Calu3 (cell line): ENCODE measurements at regions not wholly inside any gene's neighbourhood (a gene's known extent, or its start where the extent isn't known, plus 50 kb on each side); places are given as distances from the start of the nearest gene placed in this dataset.
A peak's percentile ranks its signal among the peaks of the same experiment; 100 is the strongest.

Source experiments
- BruUV-seq: library from RNA; stranded (reverse); fragments of 400-500 nt; replicated peaks from 2 replicates; lab custom pipeline; 2021; lab: Mats Ljungman, UMichigan
- CTCF ChIA-PET: fragments of 300-600 bp; sonication (Branson Sonifier 250); formaldehyde crosslinking; loops from one replicate; lab custom pipeline; 2022; ENCODE audit warnings: antibody characterized with exemption; lab: Charles Lee
- DNase-seq: peaks from one replicate; pipeline ENCODE4 v3.0.0; 2022
- H3K27ac Mint-ChIP-seq: one replicate; pipeline ENCODE4 v1.8.0; 2022; ENCODE audit warnings: mixed read lengths; ENCODE audit not compliant: unreplicated experiment
- H3K27me3 Mint-ChIP-seq: one replicate; pipeline ENCODE4 v1.8.0; 2022; ENCODE audit warnings: mixed read lengths; ENCODE audit not compliant: unreplicated experiment
- H3K36me3 Mint-ChIP-seq: one replicate; pipeline ENCODE4 v1.8.0; 2022; ENCODE audit warnings: mild to moderate bottlenecking, moderate library complexity, mixed read lengths; ENCODE audit not compliant: insufficient read depth, unreplicated experiment
- H3K4me1 Mint-ChIP-seq: one replicate; pipeline ENCODE4 v1.8.0; 2022; ENCODE audit warnings: mild to moderate bottlenecking, low read depth, mixed read lengths; ENCODE audit not compliant: unreplicated experiment
- H3K4me3 Mint-ChIP-seq: one replicate; pipeline ENCODE4 v1.8.0; 2022; ENCODE audit warnings: mild to moderate bottlenecking, low read depth, moderate library complexity, mixed read lengths; ENCODE audit not compliant: unreplicated experiment
- H3K9me3 Mint-ChIP-seq: one replicate; pipeline ENCODE4 v1.8.0; 2022; ENCODE audit warnings: low read depth, mixed read lengths; ENCODE audit not compliant: unreplicated experiment
- intact Hi-C: fragments of 100-400 bp; cut with micrococcal nuclease; formaldehyde crosslinking; loops from one replicate; pipeline ENCODE4 v1.10.0; 2022; ENCODE audit not compliant: unreplicated experiment
- TF ChIP-seq, protein P1 (sequence below): fragments of 200-600 bp; IDR thresholded peaks from one replicate; pipeline ENCODE4 v1.8.0; 2022; ENCODE audit warnings: antibody characterized with exemption; ENCODE audit not compliant: unreplicated experiment

GRCh38 chr7:28349637-28350036 lies 62.7 kb upstream of the CREB5 start:
- Mint-ChIP-seq H3K27me3 (no peaks in the 10 kb centered on the region), H3K27ac (no peak overlapping the region), H3K9me3 (peaks cover 3% of the 10 kb centered on the region), H3K36me3 (no peaks in the 10 kb centered on the region), H3K4me1 (peaks cover 24% of the 10 kb centered on the region), H3K4me3 (no peak overlapping the region)
- CTCF ChIA-PET = interaction anchor here (0.6 kb wide), 1 partner anchor 929 kb away, joined by 3 read pairs; no protein-coding TSS in a partner anchor
- intact Hi-C loops = no loop called here
- no peak for DNase-seq
- TF ChIP-seq, protein P1, sequence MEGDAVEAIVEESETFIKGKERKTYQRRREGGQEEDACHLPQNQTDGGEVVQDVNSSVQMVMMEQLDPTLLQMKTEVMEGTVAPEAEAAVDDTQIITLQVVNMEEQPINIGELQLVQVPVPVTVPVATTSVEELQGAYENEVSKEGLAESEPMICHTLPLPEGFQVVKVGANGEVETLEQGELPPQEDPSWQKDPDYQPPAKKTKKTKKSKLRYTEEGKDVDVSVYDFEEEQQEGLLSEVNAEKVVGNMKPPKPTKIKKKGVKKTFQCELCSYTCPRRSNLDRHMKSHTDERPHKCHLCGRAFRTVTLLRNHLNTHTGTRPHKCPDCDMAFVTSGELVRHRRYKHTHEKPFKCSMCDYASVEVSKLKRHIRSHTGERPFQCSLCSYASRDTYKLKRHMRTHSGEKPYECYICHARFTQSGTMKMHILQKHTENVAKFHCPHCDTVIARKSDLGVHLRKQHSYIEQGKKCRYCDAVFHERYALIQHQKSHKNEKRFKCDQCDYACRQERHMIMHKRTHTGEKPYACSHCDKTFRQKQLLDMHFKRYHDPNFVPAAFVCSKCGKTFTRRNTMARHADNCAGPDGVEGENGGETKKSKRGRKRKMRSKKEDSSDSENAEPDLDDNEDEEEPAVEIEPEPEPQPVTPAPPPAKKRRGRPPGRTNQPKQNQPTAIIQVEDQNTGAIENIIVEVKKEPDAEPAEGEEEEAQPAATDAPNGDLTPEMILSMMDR = no peak
- no TSS peak for BruUV-seq

- no peaks in the 10 kb centered on the region for H3K36me3 Mint-ChIP-seq
- no peak overlapping the region for H3K27ac Mint-ChIP-seq
- H3K27me3 Mint-ChIP-seq = no peaks in the 10 kb centered on the region
- CTCF ChIA-PET = no interaction called here
- TF ChIP-seq, protein P1 = no peak
- no peak for DNase-seq
- H3K4me3 Mint-ChIP-seq = no peak overlapping the region
- intact Hi-C loops = no loop called here
- no TSS peak for BruUV-seq
- H3K4me1 Mint-ChIP-seq = peaks cover 34% of the 10 kb centered on the region
- peaks cover 3% of the 10 kb centered on the region for H3K9me3 Mint-ChIP-seq
These were observed 61.7 kb upstream of the CREB5 start for GRCh38 chr7:28350662-28351061.

- Mint-ChIP-seq H3K27me3 (no peaks in the 10 kb centered on the region), H3K36me3 (no peaks in the 10 kb centered on the region), H3K4me1 (peaks cover 42% of the 10 kb centered on the region), H3K27ac (no peak overlapping the region), H3K9me3 (peaks cover 3% of the 10 kb centered on the region), H3K4me3 (no peak overlapping the region)
- intact Hi-C loops = no loop called here
- no peak for DNase-seq
- TF ChIP-seq, protein P1 = no peak
- BruUV-seq = no TSS peak
- CTCF ChIA-PET = no interaction called here
These were observed 60.9 kb upstream of the CREB5 start for GRCh38 chr7:28351450-28351849.

DNA sequence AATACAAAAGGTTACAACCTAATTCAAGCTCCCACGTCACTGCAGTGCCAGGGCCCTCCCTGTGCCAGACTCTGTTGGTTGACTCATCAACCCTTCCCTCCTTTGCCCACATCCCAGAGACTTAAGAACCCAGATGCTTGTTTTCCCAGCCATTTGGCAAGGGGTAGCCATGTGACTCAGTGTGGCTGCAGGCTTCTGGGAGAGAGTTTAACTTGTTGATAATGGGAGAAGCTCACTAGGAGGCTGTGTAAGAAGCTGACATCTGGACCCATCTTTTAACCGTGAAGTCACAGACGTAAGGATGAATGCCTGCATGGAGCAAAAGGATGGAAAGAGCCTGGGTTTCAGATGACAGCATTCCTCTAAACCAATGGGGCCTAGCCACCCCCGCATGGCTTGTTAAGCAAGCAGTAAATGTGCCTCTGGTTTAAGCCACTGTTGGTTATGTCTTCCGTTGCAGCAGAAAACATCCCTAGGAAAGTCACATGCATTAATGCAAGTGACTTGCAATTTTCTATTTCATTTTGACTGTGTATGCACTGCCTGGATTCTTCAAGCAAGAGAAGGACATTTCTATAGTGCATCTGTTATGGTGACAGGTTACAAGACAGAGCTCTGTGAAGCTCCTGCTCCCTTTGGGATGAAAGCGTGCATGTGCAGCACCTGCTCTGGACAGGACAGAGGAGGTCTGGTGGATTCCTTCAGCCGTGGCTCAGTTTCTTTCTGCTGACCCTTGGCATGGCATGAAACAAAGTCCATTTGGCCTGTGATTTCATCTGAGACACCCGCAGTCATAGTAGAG lies 57.5 kb upstream of the CREB5 start:
- Mint-ChIP-seq H3K27me3 (no peaks in the 10 kb centered on the region), H3K36me3 (no peaks in the 10 kb centered on the region), H3K27ac (peak overlapping the region; percentile 43), H3K4me3 (no peak overlapping the region), H3K4me1 (peaks cover 68% of the 10 kb centered on the region), H3K9me3 (peaks cover 3% of the 10 kb centered on the region)
- TF ChIP-seq, protein P1 = no peak
- intact Hi-C loops = no loop called here
- peak; percentile 61 for DNase-seq
- CTCF ChIA-PET = interaction anchor here (0.9 to 2.2 kb wide), 4 partner anchors 9 to 66 kb away, joined by 3 to 6 read pairs (median 6); no protein-coding TSS in a partner anchor
- no TSS peak for BruUV-seq
